Kidney capillary endothelial cell (primary cell): ENCODE measurements at regions not wholly inside any gene's neighbourhood (a gene's known extent, or its start where the extent isn't known, plus 50 kb on each side); places are given as distances from the start of the nearest gene placed in this dataset.

Source experiments
- DNase-seq: peaks from one replicate; pipeline ENCODE4 v3.0.0-alpha.2; 2018; ENCODE audit warnings: low spot score

DNA sequence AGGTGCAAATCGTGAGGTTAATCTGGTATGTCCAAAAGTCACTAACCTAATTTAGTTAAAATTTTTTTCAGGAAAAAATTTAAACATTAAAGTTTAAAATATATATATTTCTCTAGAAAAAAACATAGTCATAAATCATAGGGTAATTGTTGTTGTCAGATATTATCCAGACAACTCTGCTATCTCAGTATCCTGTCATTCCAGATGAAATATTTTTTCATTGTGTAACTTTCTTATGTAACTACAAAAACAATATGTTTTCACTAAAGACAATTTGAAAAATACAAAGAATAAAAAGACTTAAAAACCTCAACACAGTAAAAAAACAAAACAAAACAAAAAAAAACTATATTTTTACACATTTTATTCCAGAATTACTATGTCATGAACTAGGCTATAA, 57.6 kb downstream of the TENT5A start:
- no peak for DNase-seq

GRCh38 chr6:81694207-81694606, 58.3 kb downstream of the TENT5A start:
- DNase-seq, result no peak

DNA sequence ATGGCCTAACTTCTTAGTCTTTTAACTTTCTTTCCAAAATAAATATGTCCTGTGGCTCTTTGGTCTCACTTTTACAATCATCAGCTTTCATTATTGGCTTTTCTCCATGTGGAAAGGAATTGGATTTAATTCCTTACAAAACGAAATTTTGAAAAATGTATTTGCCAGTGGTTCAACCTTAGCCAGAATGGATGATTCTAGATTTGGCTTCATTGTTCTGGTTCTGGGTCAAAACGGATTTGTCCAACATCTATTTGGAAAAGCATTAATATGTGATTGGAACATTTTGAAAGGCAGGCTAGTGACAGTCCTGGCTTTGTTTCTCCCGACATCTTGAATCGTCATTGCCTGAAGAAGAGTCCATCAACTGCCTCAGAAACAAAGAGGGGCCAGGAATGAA, 59.2 kb downstream of the TENT5A start:
- no peak for DNase-seq

DNA sequence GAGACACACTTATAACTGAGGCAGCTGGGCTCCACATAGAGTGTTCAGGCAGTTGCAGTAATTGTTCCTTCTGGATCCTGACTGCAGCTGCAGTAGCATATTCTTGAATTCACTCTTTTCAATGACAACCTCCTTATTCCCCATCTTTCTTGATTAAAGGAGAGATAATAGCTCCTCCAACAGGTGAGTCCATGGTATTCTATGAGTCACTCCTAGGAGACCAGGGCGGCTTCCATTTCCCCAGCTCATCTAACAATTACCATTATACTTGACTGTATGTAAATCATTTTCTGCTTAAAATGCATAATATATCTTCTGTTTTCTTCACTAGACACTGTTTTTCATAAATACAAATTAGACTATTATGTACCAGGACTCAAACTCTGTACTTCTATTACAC, 62.4 kb downstream of the TENT5A start:
- no peak for DNase-seq

DNA sequence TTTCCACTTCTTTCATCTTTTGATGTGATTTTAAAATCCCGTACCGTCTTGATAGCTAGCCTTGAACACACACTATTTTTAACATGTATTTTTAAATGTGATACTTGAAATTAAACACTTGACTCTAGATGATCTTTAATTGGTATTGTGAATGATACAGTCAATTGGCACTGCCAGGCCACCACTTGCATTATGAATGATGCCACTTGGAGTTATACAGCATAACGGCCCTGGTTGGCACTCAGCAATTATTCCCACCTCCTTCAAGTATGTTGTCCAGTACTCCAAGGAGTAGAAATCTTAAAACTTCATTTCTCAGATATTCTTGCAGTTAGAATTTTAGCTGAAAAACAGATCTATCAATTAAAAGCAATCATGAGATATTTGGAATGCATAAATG, 62.9 kb downstream of the TENT5A start:
- DNase-seq, result no peak

- no peak for DNase-seq
These were observed 68.6 kb downstream of the TENT5A start for GRCh38 chr6:81683912-81684311.

DNA sequence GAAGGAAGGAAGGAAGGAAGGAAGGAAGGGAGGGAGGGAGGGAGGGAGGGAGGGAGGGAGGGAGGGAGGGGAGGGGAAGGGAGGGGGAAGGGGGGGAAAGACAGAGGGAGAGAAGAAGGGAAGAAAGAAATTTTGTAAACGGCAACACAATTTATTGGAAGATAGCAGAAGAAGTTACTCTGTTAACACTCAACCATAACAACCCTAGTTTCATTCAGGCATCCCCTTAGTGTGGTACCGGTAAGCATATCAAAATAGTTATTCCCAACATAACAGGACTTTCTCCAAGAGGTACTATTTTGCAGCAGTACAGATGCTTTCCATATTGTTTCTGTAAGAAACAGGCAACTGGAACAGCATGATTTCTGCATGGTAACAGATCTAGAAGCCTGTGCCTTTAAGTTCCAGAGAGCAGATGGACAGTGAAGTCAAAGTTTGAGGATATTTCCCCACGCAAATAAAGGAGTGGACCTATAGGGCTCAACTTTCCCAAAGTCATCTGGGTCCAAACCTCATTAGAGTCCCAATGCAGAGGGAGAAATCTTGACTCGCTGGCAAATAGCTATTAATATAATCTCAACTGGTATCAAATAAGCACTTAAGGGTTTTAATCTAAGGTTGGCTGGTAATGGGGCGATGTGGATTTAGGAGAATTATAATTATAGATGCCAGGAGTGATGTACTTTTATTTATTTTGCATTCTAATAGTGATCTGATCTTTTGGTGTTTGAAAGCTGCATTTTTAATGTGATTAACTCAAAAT, 69.4 kb downstream of the TENT5A start:
- no peak for DNase-seq

DNA sequence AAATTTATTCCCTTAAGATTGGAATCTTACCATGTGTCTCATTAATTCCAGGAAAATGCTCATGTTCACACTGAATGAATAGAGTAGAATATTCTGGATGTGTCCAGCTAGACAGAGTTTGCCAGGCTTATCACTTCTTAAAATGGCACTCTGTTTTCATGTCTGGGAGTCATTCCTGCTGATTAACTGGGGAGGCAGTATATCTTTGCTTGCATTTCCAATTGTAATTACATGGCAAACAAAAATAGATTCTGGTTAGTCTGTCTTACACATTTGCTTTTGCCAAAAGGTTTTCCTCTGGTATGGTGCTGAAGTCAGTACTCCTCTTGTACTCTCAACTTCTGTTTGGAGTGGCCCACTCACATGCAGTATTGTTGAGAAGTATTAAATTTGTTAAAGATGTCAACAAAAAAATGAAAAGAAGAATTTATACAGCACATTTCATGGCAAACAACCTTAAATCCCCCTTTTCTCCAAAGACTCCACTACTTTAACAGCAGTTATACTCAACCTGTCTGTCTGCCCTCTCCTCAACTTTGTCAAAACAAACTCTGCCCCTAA, 70.2 kb downstream of the TENT5A start:
- no peak for DNase-seq

DNA sequence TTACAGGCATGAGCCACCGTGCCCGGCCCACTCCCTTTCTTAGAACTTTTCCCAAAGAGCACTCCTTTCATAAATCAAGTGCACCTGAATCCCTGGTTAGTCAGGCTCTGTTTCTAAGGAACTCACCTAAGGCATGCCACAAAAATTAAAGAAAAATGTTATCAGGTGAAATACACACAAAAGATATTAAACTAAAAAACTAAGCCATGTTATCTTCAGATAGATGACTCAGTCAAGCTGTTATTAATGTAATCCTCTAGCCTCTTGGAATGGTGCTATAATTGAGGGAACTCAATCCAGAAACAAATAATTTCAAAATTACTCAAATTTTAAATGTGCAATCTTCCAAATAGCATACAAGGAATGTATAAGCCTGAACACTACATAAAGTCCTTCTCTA, 83.0 kb downstream of the TENT5A start:
- DNase-seq, result no peak

GRCh38 chr6:81668615-81669047, 83.8 kb downstream of the TENT5A start:
- no peak for DNase-seq

- no peak for DNase-seq
These were observed 86.0 kb downstream of the TENT5A start for GRCh38 chr6:81666481-81666880.

- DNase-seq, result no peak
These were observed 96.2 kb downstream of the TENT5A start for GRCh38 chr6:81656231-81656630.

DNA sequence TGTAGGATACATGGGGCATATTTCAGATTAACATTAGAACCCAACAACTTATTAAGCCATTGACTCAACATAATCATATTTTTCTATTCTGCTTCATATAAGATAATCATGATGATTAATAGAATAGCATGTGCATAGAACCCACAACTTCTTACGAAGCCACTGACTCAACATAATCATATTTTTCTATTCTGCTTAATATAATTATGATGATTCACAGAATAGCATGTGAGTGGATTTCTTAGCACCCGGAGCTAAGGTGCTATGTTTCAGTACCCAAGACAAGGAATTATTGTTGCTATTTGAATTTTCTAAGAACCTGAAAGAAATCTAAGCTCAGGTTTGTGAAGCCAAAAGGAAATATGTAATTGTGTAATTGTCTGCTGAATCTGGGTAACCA, 96.8 kb downstream of the TENT5A start:
- no peak for DNase-seq

DNA sequence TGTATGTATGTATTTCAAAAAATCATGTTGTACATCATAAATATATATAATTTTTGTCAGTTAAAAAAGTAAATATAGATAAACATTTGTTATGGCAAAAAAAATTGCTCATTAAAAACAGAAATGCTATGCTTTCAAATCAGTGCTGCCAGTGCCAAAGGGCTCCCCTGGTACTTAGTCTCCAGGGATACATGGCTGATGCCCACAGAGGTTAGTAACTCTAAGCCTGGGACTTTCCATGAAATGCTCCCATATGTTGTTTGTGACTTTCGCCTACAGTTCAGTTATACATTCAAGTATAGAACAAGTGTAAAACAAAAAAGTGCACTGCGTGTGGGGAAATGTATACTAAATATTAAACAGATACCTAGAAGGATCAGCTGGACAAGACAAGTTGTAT, 104.0 kb downstream of the TENT5A start:
- DNase-seq, result no peak

DNA sequence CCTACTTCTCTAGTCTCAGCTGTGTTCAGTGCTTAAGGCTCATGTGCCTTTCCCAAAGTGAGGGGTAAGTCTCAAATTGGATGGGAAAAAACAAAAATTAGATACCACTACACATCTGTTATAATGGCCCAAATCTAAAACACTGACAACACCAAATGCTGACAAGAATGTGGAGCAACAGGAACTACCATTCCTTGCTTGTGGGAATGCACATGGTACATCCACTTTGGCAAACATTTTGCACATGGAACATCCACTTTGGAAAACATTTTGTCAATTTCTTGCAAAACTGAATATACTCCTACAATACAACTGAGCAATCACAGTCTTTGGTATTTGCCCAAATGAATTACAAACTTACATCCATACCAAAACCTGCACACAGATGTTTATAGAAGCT, 109.3 kb downstream of the TENT5A start:
- DNase-seq, result no peak

GRCh38 chr6:81640891-81641290, 111.6 kb downstream of the TENT5A start:
- no peak for DNase-seq

- DNase-seq, result no peak
These were observed 112.4 kb downstream of the TENT5A start for GRCh38 chr6:81640126-81640525.

GRCh38 chr6:81638366-81638765, 114.1 kb downstream of the TENT5A start:
- no peak for DNase-seq

GRCh38 chr6:81636930-81637568, 115.4 kb downstream of the TENT5A start:
- DNase-seq, result no peak

- no peak for DNase-seq
These were observed 118.2 kb downstream of the TENT5A start for GRCh38 chr6:81634155-81634880.

GRCh38 chr6:81633391-81633790, 119.1 kb downstream of the TENT5A start:
- DNase-seq, result no peak

DNA sequence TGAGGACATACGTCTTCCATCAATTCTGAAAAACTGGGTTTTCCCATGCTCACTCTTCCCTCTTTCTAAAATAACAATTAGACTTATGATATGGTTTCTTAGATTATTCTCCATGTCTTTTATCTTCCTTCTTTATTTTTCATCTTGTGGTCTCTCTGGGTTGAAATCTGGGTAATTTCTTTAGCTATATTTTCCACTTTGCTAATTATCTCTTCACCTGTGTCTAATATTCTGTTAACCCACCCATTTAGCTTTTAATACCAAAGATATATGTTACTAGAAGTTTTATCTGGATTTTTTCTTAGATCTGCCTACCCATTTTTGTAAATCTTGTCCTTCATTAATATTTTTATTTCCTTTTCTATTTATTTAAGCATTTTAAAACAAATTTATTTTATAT, 121.8 kb downstream of the TENT5A start:
- no peak for DNase-seq

- DNase-seq, result no peak
These were observed 127.3 kb downstream of the TENT5A start for GRCh38 chr6:81625216-81625615.
